Frontal cortex (tissue), 3 donors: ENCODE measurements at regions not wholly inside any gene's neighbourhood (a gene's known extent, or its start where the extent isn't known, plus 50 kb on each side); places are given as distances from the start of the nearest gene placed in this dataset.
A peak's percentile ranks its signal among the peaks of the same experiment; 100 is the strongest.

Experiments
- DNase-seq, 2 donors: peaks; one replicate each; pipeline ENCODE4 v3.0.0; 2012; ENCODE audit warnings: low spot score in 2 of 2
- FAIRE-seq: peaks from 2 replicates; lab custom pipeline; 2012; peaks lifted over from hg19 to GRCh38; lab: Jason Lieb, UNC
- donor health status: control.
- donor health status: control.
- donor health status: control.

- FAIRE-seq (no peak), DNase-seq (no peak)
These were observed 77.4 kb upstream of the MROH9 start for GRCh38 chr1:170857955-170858354.

- FAIRE-seq (no peak), DNase-seq (no peak)
These were observed 71.7 kb upstream of the MROH9 start for GRCh38 chr1:170863621-170864020.

- FAIRE-seq = no peak
- no peak for DNase-seq
These were observed 71.1 kb upstream of the MROH9 start for GRCh38 chr1:170864238-170864637.

- no peak for FAIRE-seq
- DNase-seq = no peak
These were observed 70.3 kb upstream of the MROH9 start for GRCh38 chr1:170864876-170865538.

- no peak for DNase-seq
- no peak for FAIRE-seq
These were observed 68.7 kb upstream of the MROH9 start for GRCh38 chr1:170866646-170867045.

GRCh38 chr1:170871868-170872267 is 63.5 kb upstream of the MROH9 start:
- no peak for DNase-seq
- no peak for FAIRE-seq

- no peak for DNase-seq
- no peak for FAIRE-seq
These were observed 62.7 kb upstream of the MROH9 start for GRCh38 chr1:170872663-170873062.

GRCh38 chr1:170874671-170875070 is 60.7 kb upstream of the MROH9 start:
- FAIRE-seq = no peak

GRCh38 chr1:170881268-170882265 is 53.8 kb upstream of the MROH9 start:
- DNase-seq (peak in 1 of 2 donors; percentile 2), FAIRE-seq (peak; percentile 86)

More at GRCh38 chr1:170874671-170875070, 60.7 kb upstream of the MROH9 start:
- DNase-seq = no peak
